Coronary artery (tissue), 2 donors: ENCODE measurements at regions not wholly inside any gene's neighbourhood (a gene's known extent, or its start where the extent isn't known, plus 50 kb on each side); places are given as distances from the start of the nearest gene placed in this dataset.

Experiments used
- DNase-seq: peaks from one replicate; pipeline ENCODE4 v3.0.0-alpha.2; 2017; ENCODE audit warnings: low spot score
- H3K27ac ChIP-seq, 2 donors: fragments of 200-600 bp; sonication (generic); one replicate each; pipeline ENCODE4 v1.5.1; 2016 to 2019
- H3K4me3 ChIP-seq: fragments of 200-600 bp; sonication (generic); 2 replicates; pipeline ENCODE4 v1.5.1; 2016; ENCODE audit warnings: mild to moderate bottlenecking, moderate library complexity
- TF ChIP-seq, protein P1 (sequence below): fragments of 200-600 bp; sonication (generic); IDR thresholded peaks from one replicate; pipeline ENCODE4 v1.5.1; 2019; ENCODE audit warnings: antibody characterized with exemption

DNA sequence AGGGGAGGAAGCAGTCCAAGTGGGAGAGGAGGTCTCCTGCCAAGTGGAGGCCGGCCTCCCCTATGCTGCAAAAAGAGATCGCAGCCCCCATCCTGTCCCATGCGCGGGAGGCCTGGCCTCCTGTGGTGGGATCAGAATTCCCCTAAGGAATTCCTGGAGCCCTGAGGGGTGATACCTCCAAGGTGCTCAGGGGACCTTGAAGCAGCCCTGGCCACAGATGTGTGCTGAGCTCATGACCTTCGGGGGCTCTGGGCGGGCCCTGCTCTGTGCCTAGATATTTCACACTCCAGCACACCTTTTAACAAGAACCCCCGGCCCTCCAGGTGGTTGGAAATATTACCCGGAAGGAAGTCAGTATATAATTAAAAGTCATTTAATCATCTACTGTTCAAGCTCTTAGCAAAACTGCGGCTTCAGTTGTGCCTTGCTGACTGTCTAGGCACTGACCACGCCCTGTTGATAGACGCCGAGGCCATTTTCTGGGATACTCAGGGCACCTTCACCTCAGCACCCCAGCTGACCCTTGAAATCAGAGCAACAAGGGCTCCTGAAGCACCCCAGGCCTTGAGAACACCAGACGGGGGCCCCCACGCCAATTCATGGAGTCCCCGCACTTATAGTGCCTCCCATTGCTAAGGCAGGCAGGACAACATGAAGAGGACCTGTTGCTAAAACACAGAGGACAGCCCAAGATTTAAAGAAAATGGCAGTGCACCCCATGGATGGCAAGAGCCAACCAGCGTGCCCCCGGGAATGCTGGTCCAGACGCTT lies 119.1 kb downstream of the NDUFA10 start:
- DNase-seq = peak; percentile 46
- no peak overlapping the region for H3K4me3 ChIP-seq
- TF ChIP-seq, protein P1, sequence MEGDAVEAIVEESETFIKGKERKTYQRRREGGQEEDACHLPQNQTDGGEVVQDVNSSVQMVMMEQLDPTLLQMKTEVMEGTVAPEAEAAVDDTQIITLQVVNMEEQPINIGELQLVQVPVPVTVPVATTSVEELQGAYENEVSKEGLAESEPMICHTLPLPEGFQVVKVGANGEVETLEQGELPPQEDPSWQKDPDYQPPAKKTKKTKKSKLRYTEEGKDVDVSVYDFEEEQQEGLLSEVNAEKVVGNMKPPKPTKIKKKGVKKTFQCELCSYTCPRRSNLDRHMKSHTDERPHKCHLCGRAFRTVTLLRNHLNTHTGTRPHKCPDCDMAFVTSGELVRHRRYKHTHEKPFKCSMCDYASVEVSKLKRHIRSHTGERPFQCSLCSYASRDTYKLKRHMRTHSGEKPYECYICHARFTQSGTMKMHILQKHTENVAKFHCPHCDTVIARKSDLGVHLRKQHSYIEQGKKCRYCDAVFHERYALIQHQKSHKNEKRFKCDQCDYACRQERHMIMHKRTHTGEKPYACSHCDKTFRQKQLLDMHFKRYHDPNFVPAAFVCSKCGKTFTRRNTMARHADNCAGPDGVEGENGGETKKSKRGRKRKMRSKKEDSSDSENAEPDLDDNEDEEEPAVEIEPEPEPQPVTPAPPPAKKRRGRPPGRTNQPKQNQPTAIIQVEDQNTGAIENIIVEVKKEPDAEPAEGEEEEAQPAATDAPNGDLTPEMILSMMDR = no peak
- no peak overlapping the region for H3K27ac ChIP-seq

DNA sequence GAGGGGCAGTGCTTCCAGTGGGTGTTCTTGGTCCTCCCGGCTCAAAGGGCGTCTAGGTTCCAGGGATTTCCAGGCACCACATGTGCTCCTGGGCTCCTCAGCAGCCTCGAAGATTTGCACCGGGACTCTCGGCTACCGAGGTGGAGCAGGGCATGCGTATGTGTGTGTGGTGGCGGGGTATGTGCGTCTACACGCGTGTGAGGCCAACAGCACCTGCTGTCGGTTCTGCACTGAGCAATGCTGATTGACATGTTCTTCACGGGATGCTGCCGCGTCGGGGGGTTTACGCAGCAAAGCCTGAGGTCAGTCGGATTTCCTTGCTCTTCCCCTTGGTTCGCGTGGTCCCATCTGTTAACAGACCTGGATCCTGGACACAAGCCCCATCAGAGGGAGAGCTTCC lies 119.8 kb downstream of the NDUFA10 start:
- DNase-seq = peak; percentile 53
- Histone ChIP-seq H3K27ac (no peak overlapping the region), H3K4me3 (no peak overlapping the region)
- TF ChIP-seq, protein P1 = no peak

DNA sequence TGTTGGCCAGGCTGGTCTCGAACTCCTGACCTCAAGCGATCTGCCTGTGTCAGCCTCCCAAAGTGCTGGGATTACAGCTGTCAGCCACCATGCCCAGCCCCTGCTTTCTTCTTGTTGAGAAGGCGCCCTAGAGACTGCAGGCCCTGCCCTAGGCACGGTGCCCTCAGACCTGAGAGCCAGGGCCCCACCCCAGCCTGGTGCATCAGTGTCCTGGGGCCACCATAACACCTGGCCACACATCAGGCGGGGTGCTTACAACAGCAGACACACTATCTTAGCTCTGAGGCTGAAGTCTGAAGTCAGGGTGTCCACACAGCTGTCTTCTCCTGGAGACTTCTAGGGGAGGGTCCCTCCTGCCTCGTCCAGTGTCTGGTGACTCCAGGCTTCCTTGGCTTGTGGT lies 120.6 kb downstream of the NDUFA10 start:
- TF ChIP-seq, protein P1 = no peak
- H3K27ac ChIP-seq = no peak overlapping the region
- peak; percentile 64 for DNase-seq
- no peak overlapping the region for H3K4me3 ChIP-seq

DNA sequence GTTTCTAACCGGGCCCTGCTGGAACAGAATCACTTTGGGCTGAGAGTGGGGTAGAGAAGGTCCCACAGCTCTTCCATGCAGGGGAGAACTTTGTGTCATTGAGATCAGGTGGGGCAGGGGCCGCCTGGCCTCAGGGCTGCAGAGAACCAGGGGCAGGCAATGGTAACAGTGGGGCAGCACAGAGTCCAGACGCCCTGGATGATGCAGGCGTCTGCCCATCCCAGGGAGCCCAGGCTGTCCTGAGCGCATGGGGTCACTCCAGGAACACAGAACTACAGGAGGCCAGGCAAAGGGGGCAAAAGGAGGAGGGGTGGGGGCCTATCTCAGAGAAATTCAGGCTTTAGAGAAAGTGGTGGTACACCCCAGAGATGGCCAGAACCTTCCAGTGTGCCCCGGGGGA lies 121.3 kb downstream of the NDUFA10 start:
- H3K27ac ChIP-seq = no peak overlapping the region
- DNase-seq = peak; percentile 59
- H3K4me3 ChIP-seq = no peak overlapping the region
- TF ChIP-seq, protein P1 = no peak

DNA sequence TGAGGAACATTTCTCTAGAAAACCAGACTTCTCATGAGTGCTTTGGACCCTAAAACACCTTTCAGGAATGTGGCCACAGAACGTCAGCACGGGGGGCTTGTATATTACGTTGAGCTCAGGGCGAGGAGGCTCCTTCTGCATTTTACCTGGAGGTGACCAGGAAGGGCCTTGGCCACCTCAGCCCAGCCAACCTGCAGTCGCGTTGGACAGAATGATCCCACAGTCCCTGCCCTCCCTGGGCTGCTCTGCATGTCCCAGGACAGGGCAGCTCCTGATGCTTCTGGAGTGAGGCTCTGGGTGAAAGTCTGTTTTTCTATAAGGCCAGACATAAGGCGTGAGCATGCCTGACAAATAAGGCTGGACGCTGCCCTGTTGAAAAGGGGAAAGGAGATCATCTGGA lies 121.9 kb downstream of the NDUFA10 start:
- TF ChIP-seq, protein P1 = no peak
- Histone ChIP-seq H3K4me3 (no peak overlapping the region), H3K27ac (no peak overlapping the region)
- no peak for DNase-seq

DNA sequence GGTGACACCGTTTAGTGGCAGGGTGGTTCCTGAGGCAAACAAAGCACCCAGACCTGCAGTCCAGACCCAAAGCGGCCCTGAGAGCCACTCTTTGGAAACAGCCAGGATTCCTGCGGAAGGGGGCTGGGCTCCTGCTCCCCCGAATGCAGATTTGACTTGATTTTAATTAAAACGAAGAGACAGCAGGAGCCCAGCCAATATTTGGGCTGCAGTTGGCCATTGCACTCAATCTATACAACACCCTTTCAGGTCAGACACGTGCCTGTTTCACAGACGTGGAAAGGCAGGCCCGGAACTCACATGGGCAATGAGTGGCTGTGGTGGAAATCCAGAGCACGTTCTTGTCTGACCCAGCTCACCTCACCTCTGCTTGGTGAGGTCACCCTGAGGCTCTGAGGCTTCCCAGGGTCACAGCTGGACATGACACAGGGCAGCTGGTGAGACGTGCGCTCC lies 122.4 kb downstream of the NDUFA10 start:
- TF ChIP-seq, protein P1 = no peak
- peak; percentile 45 for DNase-seq
- no peak overlapping the region for H3K27ac ChIP-seq
- H3K4me3 ChIP-seq = no peak overlapping the region

DNA sequence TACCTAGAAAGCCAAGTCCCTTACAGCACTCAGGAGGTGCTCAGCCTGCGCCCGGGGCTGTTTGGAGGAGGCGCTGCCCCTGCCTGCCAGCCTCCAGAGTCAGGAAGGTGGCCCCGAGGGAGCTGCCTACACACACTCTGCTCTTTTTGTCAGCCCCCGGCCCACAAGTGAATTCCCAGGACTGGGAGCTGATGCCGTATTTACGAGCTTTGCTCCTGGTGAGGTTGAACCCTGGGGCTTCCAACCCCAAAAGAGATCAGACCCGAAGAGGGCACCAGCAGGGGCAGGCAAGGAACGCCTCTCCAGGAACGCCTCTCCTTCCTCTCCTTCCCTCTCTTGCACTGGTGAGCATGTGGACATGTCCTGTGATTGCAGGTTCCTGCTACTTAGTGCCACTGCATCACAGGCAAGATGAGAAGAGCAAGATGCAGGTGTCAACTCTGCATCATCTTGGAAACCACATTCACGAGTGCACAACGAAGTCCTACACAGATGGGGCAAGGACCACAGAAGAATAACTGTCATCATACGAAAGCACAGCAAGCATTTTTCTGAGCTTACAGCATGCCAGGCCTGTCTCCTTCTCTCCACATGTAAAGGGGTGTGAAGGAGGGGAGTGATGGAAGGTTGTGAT lies 126.7 kb downstream of the NDUFA10 start:
- DNase-seq = peak; percentile 31
- TF ChIP-seq, protein P1 = no peak
- H3K4me3 ChIP-seq = no peak overlapping the region
- H3K27ac ChIP-seq = no peak overlapping the region
